ENCODE measurements at regions not wholly inside any gene's neighbourhood (a gene's known extent, or its start where the extent isn't known, plus 50 kb on each side); places are given as distances from the start of the nearest gene placed in this dataset.

- TF ChIP-seq E2F6 (IDR thresholded peaks at IDR 0.05; ENCODE audit: borderline replicate concordance, low read depth): no peak
- TF ChIP-seq SMC3 (IDR thresholded peaks at IDR 0.05): no peak
- TF ChIP-seq FOSB (CRISPR knock-in tag; IDR thresholded peaks at IDR 0.05): no peak
- TF ChIP-seq HOXA7 (CRISPR knock-in tag; IDR thresholded peaks at IDR 0.05): no peak
- TF ChIP-seq ZNF302 (CRISPR knock-in tag; IDR thresholded peaks at IDR 0.05): no peak
- TF ChIP-seq HEYL (CRISPR knock-in tag; IDR thresholded peaks at IDR 0.05): no peak
- no peak for TF ChIP-seq ZFP36 (IDR thresholded peaks at IDR 0.05; ENCODE audit: borderline replicate concordance, partially characterized antibody)
Observed at GRCh38 chr12:23005387-23005786, 380.4 kb downstream of the ETNK1 start (continued).

GRCh38 chr12:23006413-23006812 lies 381.4 kb downstream of the ETNK1 start:
- CTCF ChIA-PET: no interaction called here
- no peak overlapping the region for H3K4me3 ChIP-seq
- no peak overlapping the region for H3K27ac ChIP-seq
- no peaks in the 10 kb centered on the region for H3K4me1 ChIP-seq
- FAIRE-seq (no peak), ATAC-seq (no peak), DNase-seq (ENCODE audit: low read depth in 1 of 2, low spot score in 1 of 2) (no peak)
- H3K9me3 ChIP-seq: no peaks in the 10 kb centered on the region
- H3K4me2 ChIP-seq: no peak overlapping the region
- POLR2A ChIA-PET: no interaction called here
- TF ChIP-seq NR3C1 (IDR thresholded peaks at IDR 0.05): no peak
- no peak for TF ChIP-seq REST (IDR thresholded peaks at IDR 0.05)
- no peak for TF ChIP-seq NPAS2 (CRISPR knock-in tag; IDR thresholded peaks at IDR 0.05; ENCODE audit: borderline replicate concordance)
- no peak for TF ChIP-seq JUNB (IDR thresholded peaks at IDR 0.05)
- TF ChIP-seq HOXB5 (CRISPR knock-in tag; IDR thresholded peaks at IDR 0.05): no peak
- TF ChIP-seq ZNF302 (CRISPR knock-in tag; IDR thresholded peaks at IDR 0.05): no peak
- TF ChIP-seq TFCP2L1 (CRISPR knock-in tag; IDR thresholded peaks at IDR 0.05): no peak
- TF ChIP-seq MAX (IDR thresholded peaks at IDR 0.05): no peak
- no peak for TF ChIP-seq JUN (IDR thresholded peaks at IDR 0.05)
- TF ChIP-seq EHMT2 (IDR thresholded peaks at IDR 0.05; ENCODE audit: low read depth): no peak
- TF ChIP-seq CHD2 (IDR thresholded peaks at IDR 0.05; ENCODE audit: low read length, partially characterized antibody): no peak
- no peak for TF ChIP-seq HEYL (CRISPR knock-in tag; IDR thresholded peaks at IDR 0.05)
- TF ChIP-seq ZSCAN20 (CRISPR knock-in tag; IDR thresholded peaks at IDR 0.05): no peak
- 5% methylated on average over 2 of the region's 2 CpGs for WGBS (ENCODE audit: missing lambda C conversion rate)

- Histone ChIP-seq H3K9me3 (no peaks in the 10 kb centered on the region), H3K4me1 (no peaks in the 10 kb centered on the region), H3K27ac (no peak overlapping the region), H3K4me3 (no peak overlapping the region), H3K4me2 (no peak overlapping the region)
- FAIRE-seq: no peak
- no peak for TF ChIP-seq ZNF302 (CRISPR knock-in tag; IDR thresholded peaks at IDR 0.05)
- no peak for TF ChIP-seq HMGXB4 (CRISPR knock-in tag; IDR thresholded peaks at IDR 0.05; ENCODE audit: borderline replicate concordance)
- TF ChIP-seq HOXB13 (CRISPR knock-in tag; IDR thresholded peaks at IDR 0.05; ENCODE audit: low read depth): no peak
- no peak for TF ChIP-seq TP53 (CRISPR knock-in tag; IDR thresholded peaks at IDR 0.05)
- no peak for TF ChIP-seq HES2 (IDR thresholded peaks at IDR 0.05)
- TF ChIP-seq POLR2A (IDR thresholded peaks at IDR 0.05; ENCODE audit: low read length): no peak
- no peak for TF ChIP-seq ESRRA (IDR thresholded peaks at IDR 0.05; ENCODE audit: borderline replicate concordance, low read length)
- no peak for TF ChIP-seq ZFP36 (IDR thresholded peaks at IDR 0.05; ENCODE audit: borderline replicate concordance, partially characterized antibody)
- no peak for TF ChIP-seq BHLHE40 (IDR thresholded peaks at IDR 0.05; ENCODE audit: low read depth, low read length)
- TF ChIP-seq EHF (CRISPR knock-in tag; IDR thresholded peaks at IDR 0.05): no peak
- no peak for TF ChIP-seq HOXA7 (CRISPR knock-in tag; IDR thresholded peaks at IDR 0.05)
- no peak for TF ChIP-seq HEYL (CRISPR knock-in tag; IDR thresholded peaks at IDR 0.05)
- no peak for TF ChIP-seq HDAC2 (IDR thresholded peaks at IDR 0.05)
- TF ChIP-seq FOSB (CRISPR knock-in tag; IDR thresholded peaks at IDR 0.05): no peak
- no peak for TF ChIP-seq BCL3 (IDR thresholded peaks at IDR 0.05)
- TF ChIP-seq RFX5 (IDR thresholded peaks at IDR 0.05): no peak
- CTCF ChIA-PET: no interaction called here
- POLR2A ChIA-PET: no interaction called here
- DNase-seq (ENCODE audit: low read depth in 1 of 2, low spot score in 1 of 2): no peak
- 20% methylated on average over 5 of the region's 5 CpGs for WGBS (ENCODE audit: missing lambda C conversion rate)
- ATAC-seq: no peak
Observed at GRCh38 chr12:23008623-23009022, 383.7 kb downstream of the ETNK1 start.

All from A549 (cell line).